HepG2 (cell line): ENCODE measurements at regions not wholly inside any gene's neighbourhood (a gene's known extent, or its start where the extent isn't known, plus 50 kb on each side); places are given as distances from the start of the nearest gene placed in this dataset.

Experiments
- CCAR2 ChIP-seq: fragments of 200-400 bp; formaldehyde crosslinking; optimal IDR thresholded peaks from 2 replicates; pipeline ENCODE3; 2018; ENCODE audit warnings: low read depth, mild to moderate bottlenecking, low read length, moderate library complexity
- HMG20B ChIP-seq: conservative IDR thresholded peaks from 2 replicates; pipeline ENCODE4 v1.6.1; 2016; ENCODE audit warnings: missing genetic modification reagents, missing compliant biosample characterization
- JUND ChIP-seq: sonication (generic); formaldehyde crosslinking; IDR thresholded peaks from 2 replicates; pipeline ENCODE4 v1.8.0; 2022; ENCODE audit warnings: mild to moderate bottlenecking, missing genetic modification reagents
- NONO ChIP-seq, 2 experiments: fragments of 450-650 bp in 1 of 2; sonication (generic) in 1 of 2; formaldehyde crosslinking in 1 of 2; IDR thresholded peaks in 1 of 2; conservative IDR thresholded peaks in 1 of 2; 2 replicates each; pipeline versions ENCODE4 v1.6.1 to v1.8.0; 2017 to 2022; ENCODE audit warnings: mild to moderate bottlenecking in 1 of 2, missing genetic modification reagents in 1 of 2, moderate library complexity in 1 of 2
- PCBP1 ChIP-seq: fragments of 200-400 bp; formaldehyde crosslinking; IDR thresholded peaks from 2 replicates; pipeline ENCODE4 v1.6.1; 2017; ENCODE audit warnings: mild to moderate bottlenecking, low read depth, low read length, borderline replicate concordance
- SAFB2 ChIP-seq: sonication (generic); formaldehyde crosslinking; IDR thresholded peaks from 2 replicates; pipeline ENCODE4 v1.5.1; 2020; ENCODE audit warnings: missing genetic modification reagents, low read depth, mild to moderate bottlenecking, borderline replicate concordance
- SIN3A ChIP-seq: IDR thresholded peaks from 2 replicates; pipeline ENCODE4 v1.6.1; 2011; ENCODE audit warnings: low read depth, mild to moderate bottlenecking, control low read depth, low read length, borderline replicate concordance
- TBX3 ChIP-seq: fragments of 450-650 bp; IDR thresholded peaks from 2 replicates; pipeline ENCODE4 v1.6.1; 2017; ENCODE audit warnings: antibody characterized with exemption, mild to moderate bottlenecking, inconsistent platforms, borderline replicate concordance
- TCF7L2 ChIP-seq: IDR thresholded peaks from 2 replicates; pipeline ENCODE4 v1.6.1; 2011; ENCODE audit warnings: mild to moderate bottlenecking, low read depth, low read length, moderate library complexity
- ZNF652 ChIP-seq: IDR thresholded peaks from 2 replicates; pipeline ENCODE4 v1.6.1; 2016; ENCODE audit warnings: low read depth, borderline replicate concordance
- ZNF776 ChIP-seq: sonication (generic); formaldehyde crosslinking; IDR thresholded peaks from 2 replicates; pipeline ENCODE4 v1.4.0; 2020; ENCODE audit warnings: mild to moderate bottlenecking, missing genetic modification reagents
- TF ChIP-seq, protein P1 (sequence below): sonication (generic); formaldehyde crosslinking; IDR thresholded peaks from 2 replicates; pipeline ENCODE4 v1.5.0; 2020; ENCODE audit warnings: mild to moderate bottlenecking, missing genetic modification reagents, moderate library complexity

DNA sequence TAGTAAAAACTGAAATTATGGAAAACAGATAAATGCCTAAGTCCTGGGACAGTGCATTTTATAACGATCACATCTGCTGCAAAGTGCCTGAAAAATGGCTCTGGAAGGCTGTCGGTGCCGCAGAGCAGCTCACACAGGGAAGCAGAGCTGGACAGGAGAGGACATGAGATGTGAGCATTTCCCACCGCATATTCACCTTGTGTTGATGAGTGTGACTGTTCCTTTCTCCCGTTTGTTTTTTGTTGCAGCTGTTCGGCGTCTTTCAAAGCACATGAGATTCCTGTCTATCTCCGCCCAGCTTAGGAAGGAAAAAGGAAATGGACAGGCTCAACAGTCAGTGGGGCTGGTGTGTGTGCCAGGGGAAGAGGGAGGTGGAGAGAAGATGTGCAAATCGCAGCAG is 164.9 kb upstream of the SEMA6A start:
- TF ChIP-seq, protein P1, sequence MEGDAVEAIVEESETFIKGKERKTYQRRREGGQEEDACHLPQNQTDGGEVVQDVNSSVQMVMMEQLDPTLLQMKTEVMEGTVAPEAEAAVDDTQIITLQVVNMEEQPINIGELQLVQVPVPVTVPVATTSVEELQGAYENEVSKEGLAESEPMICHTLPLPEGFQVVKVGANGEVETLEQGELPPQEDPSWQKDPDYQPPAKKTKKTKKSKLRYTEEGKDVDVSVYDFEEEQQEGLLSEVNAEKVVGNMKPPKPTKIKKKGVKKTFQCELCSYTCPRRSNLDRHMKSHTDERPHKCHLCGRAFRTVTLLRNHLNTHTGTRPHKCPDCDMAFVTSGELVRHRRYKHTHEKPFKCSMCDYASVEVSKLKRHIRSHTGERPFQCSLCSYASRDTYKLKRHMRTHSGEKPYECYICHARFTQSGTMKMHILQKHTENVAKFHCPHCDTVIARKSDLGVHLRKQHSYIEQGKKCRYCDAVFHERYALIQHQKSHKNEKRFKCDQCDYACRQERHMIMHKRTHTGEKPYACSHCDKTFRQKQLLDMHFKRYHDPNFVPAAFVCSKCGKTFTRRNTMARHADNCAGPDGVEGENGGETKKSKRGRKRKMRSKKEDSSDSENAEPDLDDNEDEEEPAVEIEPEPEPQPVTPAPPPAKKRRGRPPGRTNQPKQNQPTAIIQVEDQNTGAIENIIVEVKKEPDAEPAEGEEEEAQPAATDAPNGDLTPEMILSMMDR (CRISPR knock-in tag) = no peak
- TF ChIP-seq TCF7L2 (no peak), HMG20B (CRISPR knock-in tag) (no peak), NONO (IDR thresholded peaks at IDR 0.05) (no peak), NONO (CRISPR knock-in tag; conservative IDR thresholded peaks at IDR 0.05) (no peak), ZNF652 (CRISPR knock-in tag) (no peak), CCAR2 (no peak), SIN3A (no peak), SAFB2 (no peak), PCBP1 (no peak), ZNF776 (CRISPR knock-in tag) (no peak), JUND (CRISPR knock-in tag) (no peak), TBX3 (no peak)
